Stimulated activated CD4-positive, alpha-beta T cell treated with anti-CD3 and anti-CD28 coated beads, TNF-alpha, amount 100 ng/mL, for 24 hours (primary cell): ENCODE measurements at regions not wholly inside any gene's neighbourhood (a gene's known extent, or its start where the extent isn't known, plus 50 kb on each side); places are given as distances from the start of the nearest gene placed in this dataset.
"Not testable (repeated sequence)": the region's sequence is repeated elsewhere in the genome, so short reads cannot be mapped to it uniquely, and the experiment has no call there.

ENCODE experiments used
- DNase-seq, 3 experiments: peaks; one replicate each; pipeline ENCODE4 v3.0.0-alpha.2; 2020; ENCODE audit warnings: low read depth in 3 of 3

DNA sequence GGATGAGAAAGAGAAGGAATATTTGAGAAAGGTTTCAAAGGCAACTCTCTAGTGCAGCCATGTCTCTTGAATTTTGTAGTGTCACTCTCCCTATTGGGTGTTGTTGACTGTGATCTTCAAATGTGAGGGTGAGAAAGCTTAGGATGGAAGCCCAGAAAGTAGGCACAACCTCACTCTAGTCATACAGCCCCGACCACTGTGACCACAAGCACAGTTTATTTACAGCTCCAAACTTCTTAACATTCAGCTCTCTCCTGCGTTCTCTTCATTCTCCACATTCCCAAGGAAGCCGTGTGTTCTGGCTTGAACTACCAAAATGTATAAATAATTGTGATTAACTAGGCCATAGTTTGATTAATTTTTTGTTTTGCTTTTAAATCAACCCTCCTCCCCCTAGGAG, 542.9 kb downstream of the LRRC70 start:
- no peak for DNase-seq

DNA sequence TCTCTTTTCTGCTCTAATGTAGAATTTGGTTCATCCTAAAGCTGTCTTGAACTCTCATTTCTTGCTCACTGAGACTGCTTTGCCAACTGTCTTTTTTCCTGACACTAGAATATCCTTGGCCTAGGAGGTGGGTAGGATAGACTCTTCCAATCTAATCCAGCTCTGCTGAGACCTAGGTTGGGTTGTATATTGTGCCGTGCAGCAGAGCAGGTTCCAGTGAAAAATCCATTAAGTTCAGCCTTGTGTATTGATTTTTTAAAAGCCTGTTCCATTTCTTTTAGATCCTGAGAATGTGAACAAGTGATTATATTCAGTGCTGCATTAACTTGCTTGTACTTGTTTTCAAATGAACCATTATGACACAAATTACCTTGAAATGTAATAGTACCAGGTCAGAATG, 539.6 kb downstream of the LRRC70 start:
- no peak for DNase-seq

DNA sequence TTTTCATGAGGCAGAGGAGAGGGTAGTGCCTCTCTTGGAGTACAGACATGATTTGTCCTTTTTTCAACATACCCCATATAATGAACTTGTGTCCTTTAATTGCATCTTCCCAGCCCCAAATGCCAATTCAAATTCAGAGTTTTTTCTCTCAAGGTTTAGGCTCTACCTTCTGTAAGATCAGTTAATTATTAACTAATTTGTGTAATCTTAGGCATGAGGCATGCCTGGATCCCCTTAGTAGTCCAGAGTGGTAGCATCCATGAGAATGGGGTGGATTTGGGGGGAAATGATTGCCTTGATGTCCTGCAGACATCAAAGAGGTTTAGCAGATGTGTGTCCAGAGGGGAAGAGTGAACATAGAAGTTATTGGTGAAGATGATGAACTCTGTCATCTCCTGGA, 533.3 kb downstream of the LRRC70 start:
- DNase-seq, result no peak

DNA sequence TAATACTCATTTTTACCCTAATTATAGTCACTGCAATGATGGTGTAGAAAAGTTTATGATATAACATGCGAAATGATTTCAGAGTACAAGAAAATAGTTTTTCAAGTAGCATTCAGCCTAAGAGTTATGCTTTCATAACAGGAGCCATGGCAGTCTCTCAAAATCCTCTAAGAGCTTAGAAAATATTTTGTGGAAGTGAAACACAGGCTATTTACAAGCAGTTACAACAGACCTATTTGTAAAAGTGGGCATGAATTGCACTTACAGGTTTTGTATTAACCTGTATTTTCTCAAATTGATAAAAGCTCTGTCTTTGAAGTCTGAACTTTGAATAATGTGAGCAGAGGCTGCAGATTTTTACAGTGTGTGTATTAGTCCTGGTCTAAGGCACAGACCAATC, 523.3 kb downstream of the LRRC70 start:
- DNase-seq, result no peak

GRCh38 chr5:63097286-63097685, 518.7 kb downstream of the LRRC70 start:
- DNase-seq, result no peak

DNA sequence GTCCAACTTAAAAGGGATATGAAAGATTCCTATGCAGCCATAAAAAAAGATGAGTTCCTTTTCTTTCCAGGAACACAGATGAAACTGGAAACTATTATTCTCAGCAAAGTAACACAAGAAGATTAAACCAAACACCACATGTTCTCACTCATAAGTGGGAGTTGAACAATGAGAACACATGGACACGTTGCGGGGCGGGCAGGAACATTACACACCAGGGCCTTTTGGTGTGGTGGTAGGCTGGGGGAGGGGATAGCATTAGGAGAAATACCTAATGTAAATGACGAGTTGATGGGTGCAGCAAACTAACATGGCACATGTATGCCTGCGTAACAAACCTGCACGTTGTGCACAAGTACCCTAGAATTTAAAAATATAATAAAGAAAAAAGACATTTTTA, 516.1 kb downstream of the LRRC70 start:
- DNase-seq, result no peak

DNA sequence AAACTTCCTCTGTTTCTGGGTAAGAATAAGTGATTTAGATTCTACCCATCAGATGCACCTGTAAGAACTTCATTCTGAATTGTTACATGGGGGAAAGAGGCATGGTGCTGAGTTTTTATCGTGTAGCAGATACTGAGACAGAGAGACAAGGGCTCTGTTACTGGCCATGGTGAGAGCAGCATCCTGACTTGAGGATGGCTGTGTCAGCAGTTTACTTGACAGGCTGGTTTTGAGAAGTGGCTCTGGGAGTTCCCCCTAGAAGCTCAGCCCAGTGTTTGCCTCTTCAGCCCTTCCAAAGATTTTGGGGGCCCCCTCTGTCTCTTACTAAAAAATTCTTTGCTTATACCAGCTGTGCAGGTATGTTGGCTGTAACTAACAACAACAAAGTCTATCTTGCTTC, 510.5 kb downstream of the LRRC70 start:
- DNase-seq, result no peak

- DNase-seq, result no peak
Measured at GRCh38 chr5:63085561-63085960, 506.9 kb downstream of the LRRC70 start.

- not testable (repeated sequence) for DNase-seq
Measured at GRCh38 chr5:63083689-63084088, 505.1 kb downstream of the LRRC70 start.

DNA sequence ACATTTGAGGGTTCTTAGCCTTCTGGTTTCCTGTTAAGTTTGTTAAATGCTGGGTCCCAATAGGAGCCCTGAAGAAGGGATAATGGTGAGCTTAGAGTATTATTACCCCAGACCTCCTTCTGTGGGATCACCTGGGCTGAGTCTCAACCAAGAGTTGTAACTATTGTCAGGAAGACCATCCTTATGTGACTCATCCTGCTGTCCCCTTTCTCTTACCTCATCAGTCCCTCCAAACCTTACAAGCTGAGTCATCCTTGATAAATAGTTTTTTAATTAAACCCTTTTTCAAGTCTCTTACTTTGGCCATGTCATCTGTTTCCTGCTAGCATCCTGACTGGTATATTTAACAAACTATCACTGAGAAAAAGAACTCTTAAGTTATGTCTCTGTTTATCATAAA, 502.8 kb downstream of the LRRC70 start:
- DNase-seq, result no peak

DNA sequence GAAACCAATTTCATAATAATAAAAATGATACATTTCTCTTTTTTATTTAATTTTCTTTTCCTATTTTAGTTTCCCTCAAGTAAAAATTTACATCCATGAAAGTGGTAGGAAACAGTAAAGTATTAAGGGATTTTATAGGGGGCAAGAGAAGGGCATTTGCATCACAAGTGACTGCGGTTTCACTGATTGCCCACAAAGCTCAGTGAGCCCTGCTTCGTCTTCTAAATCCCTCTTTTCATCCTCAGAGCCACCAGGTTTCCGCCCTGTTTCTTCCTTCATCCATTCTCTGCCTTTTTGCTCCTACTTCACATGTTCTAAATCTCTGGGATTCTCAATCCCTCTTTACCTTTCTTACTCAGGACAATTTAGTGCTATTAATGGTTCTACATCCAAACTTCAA, 491.4 kb downstream of the LRRC70 start:
- DNase-seq, result no peak

GRCh38 chr5:63055421-63055820, 476.8 kb downstream of the LRRC70 start:
- no peak for DNase-seq

DNA sequence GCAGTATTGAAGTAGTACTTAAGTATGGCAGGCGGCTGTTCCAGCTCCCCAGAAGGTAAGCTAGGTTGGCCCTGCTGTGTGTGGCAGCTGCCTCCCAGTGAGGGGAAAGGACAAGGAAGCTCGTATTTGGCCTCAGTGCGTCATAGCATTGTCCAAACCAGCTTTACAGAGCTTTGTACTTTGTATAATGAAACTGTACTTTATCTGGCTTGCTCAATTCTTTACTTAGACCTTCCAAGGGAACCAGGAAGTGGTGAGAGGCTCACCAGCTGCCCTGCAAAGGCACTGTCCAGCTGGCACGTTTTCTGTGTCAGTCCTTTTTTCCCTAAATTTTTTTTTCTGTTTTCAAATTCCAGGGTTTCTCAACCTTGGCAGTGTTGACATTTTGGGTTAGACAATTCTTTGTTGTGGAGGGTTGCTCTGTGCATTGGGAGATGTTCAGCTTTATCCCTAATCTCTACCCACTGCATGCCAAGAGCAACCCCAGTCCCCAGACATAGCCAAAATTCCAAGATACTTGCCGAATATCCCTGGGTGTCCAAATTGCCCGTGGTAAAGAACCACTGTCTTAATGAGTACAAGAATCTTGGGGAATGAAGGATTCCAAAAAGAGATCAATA, 474.5 kb downstream of the LRRC70 start:
- DNase-seq, result no peak

DNA sequence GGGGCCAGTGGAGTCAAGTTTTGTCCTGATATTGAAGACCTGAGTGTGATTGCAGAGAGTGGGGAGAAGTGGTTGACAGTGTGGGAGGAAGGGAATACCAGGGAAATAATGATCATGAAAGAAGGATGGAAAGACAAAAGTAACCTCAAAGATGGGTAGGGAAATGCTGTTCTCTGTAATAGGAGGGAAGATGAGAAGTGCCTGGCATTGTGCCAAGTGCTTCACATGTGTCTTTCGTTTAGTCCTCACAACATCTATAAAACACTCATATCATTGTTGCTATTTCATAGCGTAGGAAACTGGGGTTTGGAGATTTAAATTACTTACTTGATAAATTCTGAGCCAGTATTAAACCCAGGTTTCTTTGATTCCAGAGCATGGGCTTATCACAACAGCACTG, 472.3 kb downstream of the LRRC70 start:
- DNase-seq, result no peak

- DNase-seq, result no peak
Measured at GRCh38 chr5:63049935-63050334, 471.3 kb downstream of the LRRC70 start.

DNA sequence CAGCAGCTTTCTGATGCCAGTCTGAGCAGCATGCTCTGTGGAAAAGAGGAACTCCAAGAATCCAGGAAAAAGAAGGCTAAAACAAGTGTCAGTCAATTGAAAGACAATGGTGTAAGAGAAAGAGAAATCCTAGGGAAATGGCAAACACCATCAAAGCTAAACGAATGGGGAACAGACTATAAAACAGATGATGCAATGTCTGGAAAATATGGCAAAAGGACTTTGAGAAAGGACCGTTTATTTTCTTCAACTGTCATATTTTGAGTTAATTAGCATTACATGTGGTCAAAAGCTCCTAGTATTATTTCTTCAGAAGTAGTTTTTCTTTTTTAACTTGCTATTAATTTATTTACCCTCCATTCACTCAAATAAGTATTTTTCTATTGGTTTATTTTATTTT, 465.2 kb downstream of the LRRC70 start:
- DNase-seq, result no peak

DNA sequence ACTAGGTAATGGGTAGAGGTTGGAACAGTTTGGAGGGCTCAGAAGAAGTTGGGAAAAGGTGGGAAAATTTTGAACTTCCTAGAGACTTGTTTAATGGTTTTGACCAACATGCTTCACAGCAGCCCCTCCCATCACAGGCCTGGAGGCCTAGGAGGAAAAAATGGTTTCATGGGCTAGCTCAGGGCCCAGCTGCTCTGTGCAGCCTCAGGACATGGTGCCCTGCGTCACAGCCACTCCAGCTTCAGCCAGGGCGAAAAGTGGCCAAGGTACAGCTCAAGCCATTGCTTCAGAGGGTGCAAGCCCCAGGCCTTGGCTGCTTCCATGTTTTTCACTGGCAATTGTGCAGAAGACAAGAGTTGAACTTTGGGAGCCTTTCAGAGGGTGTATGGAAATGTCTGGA, 453.7 kb downstream of the LRRC70 start:
- DNase-seq, result no peak

- DNase-seq, result no peak
Measured at GRCh38 chr5:63029891-63030290, 451.3 kb downstream of the LRRC70 start.

- no peak for DNase-seq
Measured at GRCh38 chr5:63025679-63026078, 447.1 kb downstream of the LRRC70 start.

- DNase-seq, result no peak
Measured at GRCh38 chr5:63022403-63022802, 443.8 kb downstream of the LRRC70 start.

DNA sequence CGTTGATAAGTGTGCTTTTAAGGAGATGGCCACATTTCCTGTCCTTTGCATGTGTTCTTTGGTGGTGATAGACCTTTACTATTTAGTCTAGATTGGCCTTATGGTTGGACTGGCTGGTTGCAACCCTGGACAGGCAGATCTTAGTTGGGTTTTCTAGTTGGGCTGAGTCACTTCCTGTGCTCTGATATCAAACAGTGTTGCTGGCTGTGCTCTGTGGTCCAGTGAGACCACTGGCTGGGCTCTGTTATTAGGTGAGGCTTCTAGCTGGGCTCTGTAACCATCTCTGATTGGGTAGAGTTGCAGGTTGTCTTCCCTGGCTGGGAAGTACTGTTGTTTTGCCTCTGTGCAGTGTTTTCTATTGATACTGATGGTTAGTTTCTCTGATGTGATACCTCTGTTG, 432.5 kb downstream of the LRRC70 start:
- no peak for DNase-seq

GRCh38 chr5:63008195-63008594, 429.6 kb downstream of the LRRC70 start:
- DNase-seq, result no peak

GRCh38 chr5:62994842-62995241, 416.2 kb downstream of the LRRC70 start:
- not testable (repeated sequence) for DNase-seq

GRCh38 chr5:62985749-62986148, 407.1 kb downstream of the LRRC70 start:
- no peak for DNase-seq

DNA sequence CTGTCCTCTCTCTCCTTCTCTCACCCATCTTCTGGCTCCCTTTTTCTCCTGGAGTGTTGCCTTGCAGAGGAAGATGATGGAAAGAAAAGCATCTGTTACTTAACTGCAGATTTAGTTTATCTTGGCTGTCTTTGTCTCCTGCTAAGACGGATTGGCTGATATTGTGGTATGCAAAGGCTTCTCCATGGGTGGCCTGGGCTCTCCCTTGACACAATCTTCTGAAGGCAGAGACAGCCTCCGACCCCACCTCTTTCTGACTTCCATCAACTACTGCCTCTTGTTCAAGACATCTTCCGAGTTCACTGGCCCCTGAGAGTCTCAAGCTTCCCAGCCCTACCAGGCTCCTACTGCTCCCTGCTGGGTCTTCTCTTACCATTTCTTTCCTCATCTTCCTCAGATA, 403.7 kb downstream of the LRRC70 start:
- no peak for DNase-seq
